ENCODE measurements at regions not wholly inside any gene's neighbourhood (a gene's known extent, or its start where the extent isn't known, plus 50 kb on each side); places are given as distances from the start of the nearest gene placed in this dataset.
A peak's percentile ranks its signal among the peaks of the same experiment; 100 is the strongest.

- no peak for FAIRE-seq
These were observed 270.4 kb upstream of the LCORL start for GRCh38 chr4:18291981-18292380.

GRCh38 chr4:18291256-18291655, 269.7 kb upstream of the LCORL start:
- FAIRE-seq, result no peak

GRCh38 chr4:18285357-18285756, 263.8 kb upstream of the LCORL start:
- no peak for FAIRE-seq

- no peak for FAIRE-seq
These were observed 256.7 kb upstream of the LCORL start for GRCh38 chr4:18278244-18278643.

GRCh38 chr4:18262832-18263231, 241.3 kb upstream of the LCORL start:
- no peak for FAIRE-seq

- no peak for FAIRE-seq
These were observed 230.5 kb upstream of the LCORL start for GRCh38 chr4:18252052-18252451.

- no peak for FAIRE-seq
These were observed 229.0 kb upstream of the LCORL start for GRCh38 chr4:18250564-18250963.

GRCh38 chr4:18248611-18249010, 227.1 kb upstream of the LCORL start:
- no peak for FAIRE-seq

GRCh38 chr4:18247189-18247588, 225.6 kb upstream of the LCORL start:
- no peak for FAIRE-seq

- no peak for FAIRE-seq
These were observed 221.6 kb upstream of the LCORL start for GRCh38 chr4:18242919-18243693.

GRCh38 chr4:18241727-18242126, 220.2 kb upstream of the LCORL start:
- no peak for FAIRE-seq

GRCh38 chr4:18234108-18234507, 212.6 kb upstream of the LCORL start:
- no peak for FAIRE-seq

- FAIRE-seq, result peak; percentile 19
These were observed 210.2 kb upstream of the LCORL start for GRCh38 chr4:18231726-18232125.

- FAIRE-seq, result no peak
These were observed 206.3 kb upstream of the LCORL start for GRCh38 chr4:18227880-18228279.

- FAIRE-seq, result no peak
These were observed 193.0 kb upstream of the LCORL start for GRCh38 chr4:18214411-18215055.

GRCh38 chr4:18213576-18214198, 192.1 kb upstream of the LCORL start:
- no peak for FAIRE-seq

- FAIRE-seq, result no peak
These were observed 187.9 kb upstream of the LCORL start for GRCh38 chr4:18209448-18209847.

GRCh38 chr4:18203966-18204365, 182.4 kb upstream of the LCORL start:
- no peak for FAIRE-seq

- no peak for FAIRE-seq
These were observed 180.9 kb upstream of the LCORL start for GRCh38 chr4:18202486-18202885.

GRCh38 chr4:18201885-18202284, 180.3 kb upstream of the LCORL start:
- FAIRE-seq, result no peak

- FAIRE-seq, result no peak
These were observed 177.1 kb upstream of the LCORL start for GRCh38 chr4:18198653-18199052.

- no peak for FAIRE-seq
These were observed 175.9 kb upstream of the LCORL start for GRCh38 chr4:18197467-18197866.

GRCh38 chr4:18194278-18194677, 172.7 kb upstream of the LCORL start:
- FAIRE-seq, result no peak

- no peak for FAIRE-seq
These were observed 171.3 kb upstream of the LCORL start for GRCh38 chr4:18192901-18193300.

Data from A204.1 (cell line).